HEK293 (cell line): ENCODE measurements at regions not wholly inside any gene's neighbourhood (a gene's known extent, or its start where the extent isn't known, plus 50 kb on each side); places are given as distances from the start of the nearest gene placed in this dataset.

Experiments used
- CTCF ChIA-PET: fragments of 350-600 bp; formaldehyde crosslinking; extraction: SDS; loops from one replicate; lab custom pipeline; 2021; ENCODE audit warnings: antibody characterized with exemption; lab: Yijun Ruan, JAX
- POLR2A ChIA-PET: fragments of 300-600 bp; formaldehyde crosslinking; extraction: SDS; loops from one replicate; lab custom pipeline; 2020; ENCODE audit warnings: antibody characterized with exemption, inconsistent platforms; lab: Yijun Ruan, JAX
- H3K27ac ChIP-seq: fragments of 200-500 bp; sonication (Bioruptor generic); 2 replicates; pipeline ENCODE4 v1.5.1; 2014; ENCODE audit warnings: low read depth, low read length, control low read depth, inconsistent platforms; ENCODE audit errors: extremely low read depth
- H3K36me3 ChIP-seq, 2 experiments: fragments of 200-500 bp in 1 of 2; sonication (Bioruptor generic) in 1 of 2; 1 replicate in 1 of 2; 2 replicates in 1 of 2; pipeline ENCODE4 v1.5.1; 2014 to 2017; ENCODE audit warnings: inconsistent platforms in 2 of 2, low read length in 2 of 2; ENCODE audit not compliant: control insufficient read depth in 2 of 2, insufficient read depth in 1 of 2
- H3K4me1 ChIP-seq: fragments of 200-500 bp; sonication (Bioruptor generic); 2 replicates; pipeline ENCODE4 v1.5.1; 2014; ENCODE audit warnings: mild to moderate bottlenecking, low read length, inconsistent platforms; ENCODE audit not compliant: control insufficient read depth, insufficient read depth
- H3K4me3 ChIP-seq: 2 replicates; pipeline ENCODE4 v1.5.1; 2011; ENCODE audit warnings: low read depth, mild to moderate bottlenecking, control low read depth, low read length, moderate library complexity
- H3K9me3 ChIP-seq: fragments of 200-500 bp; sonication (Bioruptor generic); 2 replicates; pipeline ENCODE4 v1.5.1; 2014; ENCODE audit warnings: low read depth, low read length, inconsistent platforms; ENCODE audit not compliant: control insufficient read depth, insufficient read depth
- HIC1 ChIP-seq: fragments of 450-650 bp; formaldehyde crosslinking; IDR thresholded peaks from 2 replicates; pipeline ENCODE4 v1.5.1; 2016; ENCODE audit warnings: missing biosample characterization, missing genetic modification characterization
- PATZ1 ChIP-seq: fragments of 450-650 bp; formaldehyde crosslinking; IDR thresholded peaks from 2 replicates; pipeline ENCODE4 v1.5.1; 2016; ENCODE audit warnings: missing biosample characterization, missing genetic modification characterization
- REPIN1 ChIP-seq: fragments of 450-650 bp; formaldehyde crosslinking; IDR thresholded peaks from 2 replicates; pipeline ENCODE4 v1.5.1; 2017; ENCODE audit warnings: missing biosample characterization, missing genetic modification characterization, low read depth
- SP7 ChIP-seq: fragments of 450-650 bp; formaldehyde crosslinking; IDR thresholded peaks from 2 replicates; pipeline ENCODE4 v1.5.1; 2016; ENCODE audit warnings: missing biosample characterization, missing genetic modification characterization
- WT1 ChIP-seq: fragments of 450-650 bp; formaldehyde crosslinking; IDR thresholded peaks from 2 replicates; pipeline ENCODE4 v1.5.1; 2016; ENCODE audit warnings: missing biosample characterization, missing genetic modification characterization
- ZBTB17 ChIP-seq: fragments of 450-650 bp; formaldehyde crosslinking; IDR thresholded peaks from 2 replicates; pipeline ENCODE4 v1.5.1; 2016; ENCODE audit warnings: missing biosample characterization, missing genetic modification characterization
- ZBTB20 ChIP-seq: fragments of 450-650 bp; formaldehyde crosslinking; IDR thresholded peaks from 2 replicates; pipeline ENCODE4 v1.5.1; 2016; ENCODE audit warnings: missing biosample characterization, missing genetic modification characterization
- ZBTB48 ChIP-seq: fragments of 450-650 bp; formaldehyde crosslinking; IDR thresholded peaks from 2 replicates; pipeline ENCODE4 v1.5.1; 2016; ENCODE audit warnings: missing biosample characterization, missing genetic modification characterization
- ZBTB8A ChIP-seq: fragments of 450-650 bp; formaldehyde crosslinking; IDR thresholded peaks from 2 replicates; pipeline ENCODE4 v1.5.1; 2016; ENCODE audit warnings: missing biosample characterization, missing genetic modification characterization
- ZIC2 ChIP-seq: fragments of 450-650 bp; formaldehyde crosslinking; IDR thresholded peaks from 2 replicates; pipeline ENCODE4 v1.5.1; 2016; ENCODE audit warnings: missing biosample characterization, missing genetic modification characterization
- ZNF157 ChIP-seq: fragments of 450-650 bp; formaldehyde crosslinking; IDR thresholded peaks from 2 replicates; pipeline ENCODE4 v1.5.1; 2016; ENCODE audit warnings: missing biosample characterization, missing genetic modification characterization
- ZNF248 ChIP-seq: fragments of 450-650 bp; formaldehyde crosslinking; IDR thresholded peaks from 2 replicates; pipeline ENCODE4 v1.5.1; 2017; ENCODE audit warnings: missing biosample characterization, missing genetic modification characterization
- ZNF292 ChIP-seq: fragments of 450-650 bp; formaldehyde crosslinking; IDR thresholded peaks from 2 replicates; pipeline ENCODE4 v1.5.1; 2016; ENCODE audit warnings: low read depth, missing biosample characterization, missing genetic modification characterization, borderline replicate concordance
- ZNF324 ChIP-seq: fragments of 450-650 bp; formaldehyde crosslinking; IDR thresholded peaks from 2 replicates; pipeline ENCODE4 v1.5.1; 2016; ENCODE audit warnings: missing biosample characterization, missing genetic modification characterization
- ZNF354C ChIP-seq: fragments of 450-650 bp; formaldehyde crosslinking; IDR thresholded peaks from 2 replicates; pipeline ENCODE4 v1.5.1; 2016; ENCODE audit warnings: missing biosample characterization, missing genetic modification characterization, low read depth, borderline replicate concordance
- ZNF513 ChIP-seq: fragments of 450-650 bp; IDR thresholded peaks from 2 replicates; pipeline ENCODE4 v1.5.1; 2018; ENCODE audit warnings: missing biosample characterization, missing genetic modification characterization
- ZNF530 ChIP-seq: fragments of 450-650 bp; formaldehyde crosslinking; IDR thresholded peaks from 2 replicates; pipeline ENCODE4 v1.5.1; 2016; ENCODE audit warnings: low read depth, missing biosample characterization, missing genetic modification characterization
- ZNF580 ChIP-seq: fragments of 450-650 bp; formaldehyde crosslinking; IDR thresholded peaks from 2 replicates; pipeline ENCODE4 v1.5.1; 2016; ENCODE audit warnings: missing biosample characterization, missing genetic modification characterization
- ZNF596 ChIP-seq: fragments of 450-650 bp; IDR thresholded peaks from 2 replicates; pipeline ENCODE4 v1.5.0; 2018; ENCODE audit warnings: missing biosample characterization, mild to moderate bottlenecking, missing genetic modification characterization, moderate library complexity
- ZNF600 ChIP-seq: fragments of 450-650 bp; formaldehyde crosslinking; IDR thresholded peaks from 2 replicates; pipeline ENCODE4 v1.5.1; 2016; ENCODE audit warnings: missing biosample characterization, missing genetic modification characterization
- ZNF626 ChIP-seq: fragments of 450-650 bp; sonication (Bioruptor Pico); formaldehyde crosslinking; IDR thresholded peaks from 2 replicates; pipeline ENCODE4 v1.5.1; 2018; ENCODE audit warnings: missing biosample characterization, missing genetic modification characterization, inconsistent platforms
- ZNF654 ChIP-seq: fragments of 450-650 bp; formaldehyde crosslinking; IDR thresholded peaks from 2 replicates; pipeline ENCODE4 v1.5.1; 2016; ENCODE audit warnings: low read depth, missing biosample characterization, missing genetic modification characterization
- ZSCAN16 ChIP-seq: fragments of 450-650 bp; formaldehyde crosslinking; IDR thresholded peaks from 2 replicates; pipeline ENCODE4 v1.5.1; 2016; ENCODE audit warnings: missing biosample characterization, missing genetic modification characterization
- ZSCAN23 ChIP-seq: fragments of 450-650 bp; formaldehyde crosslinking; IDR thresholded peaks from 2 replicates; pipeline ENCODE4 v1.5.1; 2016; ENCODE audit warnings: missing biosample characterization, missing genetic modification characterization
- ZSCAN4 ChIP-seq: fragments of 450-650 bp; formaldehyde crosslinking; IDR thresholded peaks from 2 replicates; pipeline ENCODE4 v1.5.1; 2017; ENCODE audit warnings: missing biosample characterization, missing genetic modification characterization

- H3K4me1 ChIP-seq = no peaks in the 10 kb centered on the region
Measured at GRCh38 chr5:171579976-171580411, 160.5 kb downstream of the FGF18 start.

GRCh38 chr5:171580502-171581265, 161.2 kb downstream of the FGF18 start:
- TF ChIP-seq ZIC2 (tag by site-specific recombination) = no peak
- no peak for TF ChIP-seq WT1
- TF ChIP-seq ZNF292 = no peak
- no peak for TF ChIP-seq ZNF580
- no peak for TF ChIP-seq ZNF248
- no peak for TF ChIP-seq REPIN1 (tag by site-specific recombination)
- no peak for TF ChIP-seq ZSCAN16 (tag by site-specific recombination)
- no peak for TF ChIP-seq ZNF513
- no peak for TF ChIP-seq ZNF600 (tag by site-specific recombination)
- TF ChIP-seq HIC1 (tag by site-specific recombination) = no peak
- TF ChIP-seq SP7 (tag by site-specific recombination) = no peak
- no peak for TF ChIP-seq ZSCAN23 (tag by site-specific recombination)
- TF ChIP-seq ZBTB17 (tag by site-specific recombination) = no peak
- no peak for TF ChIP-seq ZNF596 (tag by site-specific recombination)
- TF ChIP-seq, all 188 proteins: peak for 0
- Histone ChIP-seq H3K4me1 (no peaks in the 10 kb centered on the region), H3K9me3 (no peaks in the 10 kb centered on the region), H3K4me3 (no peak overlapping the region), H3K36me3 (no peaks in the 10 kb centered on the region), H3K27ac (no peak overlapping the region)
- ChIA-PET CTCF (no interaction called here), POLR2A (no interaction called here)

More at GRCh38 chr5:171579976-171580411, 160.5 kb downstream of the FGF18 start:
- Histone ChIP-seq H3K27ac (no peak overlapping the region), H3K4me3 (no peak overlapping the region), H3K9me3 (no peaks in the 10 kb centered on the region)
- POLR2A ChIA-PET = no interaction called here
- CTCF ChIA-PET = no interaction called here
- TF ChIP-seq ZNF157 (tag by site-specific recombination) = no peak
- TF ChIP-seq, all 188 proteins: peak for 0
- no peaks in the 10 kb centered on the region for H3K36me3 ChIP-seq

- ChIA-PET CTCF (interaction anchor here (0.9 kb wide), 1 partner anchor 24 kb away, joined by 3 read pairs; no protein-coding TSS in a partner anchor), POLR2A (interaction anchor here (0.6 kb wide), 1 partner anchor 39 kb away, joined by 3 read pairs; no protein-coding TSS in a partner anchor)
- TF ChIP-seq ZNF530 (no peak), ZSCAN4 (no peak), ZNF626 (no peak), ZNF354C (tag by site-specific recombination) (no peak), ZNF248 (no peak), ZBTB20 (tag by site-specific recombination) (no peak), ZNF580 (no peak), PATZ1 (tag by site-specific recombination) (no peak), ZNF324 (tag by site-specific recombination) (no peak), ZBTB8A (tag by site-specific recombination) (no peak), ZBTB48 (tag by site-specific recombination) (no peak), ZNF654 (tag by site-specific recombination) (no peak)
Measured at GRCh38 chr5:171581781-171582180, 162.3 kb downstream of the FGF18 start.

More at GRCh38 chr5:171581781-171582180, 162.3 kb downstream of the FGF18 start:
- Histone ChIP-seq H3K4me3 (no peak overlapping the region), H3K27ac (no peak overlapping the region), H3K4me1 (no peaks in the 10 kb centered on the region), H3K9me3 (no peaks in the 10 kb centered on the region), H3K36me3 (no peaks in the 10 kb centered on the region)
